Activated T-helper 1 cell treated with anti-CD3 and anti-CD28 coated beads, Interleukin-12 subunit alpha, Interleukin-12 subunit beta, Interleukin-2, Interleukin-4 antibody, amounts not matched to agents 30 ng/mL and 10 ng/mL and 1 ng/mL, durations not matched to agents 14 hours and 24 hours and 36 hours (primary cell): ENCODE measurements at regions not wholly inside any gene's neighbourhood (a gene's known extent, or its start where the extent isn't known, plus 50 kb on each side); places are given as distances from the start of the nearest gene placed in this dataset.

Experiments
- DNase-seq: peaks from one replicate; pipeline ENCODE4 v3.0.0; 2021; ENCODE audit warnings: low spot score
- H3K27ac Mint-ChIP-seq: one replicate; pipeline ENCODE4 v1.8.0; 2021; ENCODE audit warnings: mild to moderate bottlenecking, mixed read lengths
- H3K27me3 Mint-ChIP-seq: one replicate; pipeline ENCODE4 v1.8.0; 2022; ENCODE audit warnings: mild to moderate bottlenecking, moderate library complexity, mixed read lengths; ENCODE audit not compliant: insufficient read depth
- H3K36me3 Mint-ChIP-seq: one replicate; pipeline ENCODE4 v1.8.0; 2021; ENCODE audit warnings: low read depth, mixed read lengths
- H3K4me1 Mint-ChIP-seq: one replicate; pipeline ENCODE4 v1.8.0; 2021; ENCODE audit warnings: low read depth, mixed read lengths
- H3K4me3 Mint-ChIP-seq: one replicate; pipeline ENCODE4 v1.8.0; 2021; ENCODE audit warnings: mild to moderate bottlenecking, moderate library complexity, mixed read lengths
- H3K9me3 Mint-ChIP-seq: one replicate; pipeline ENCODE4 v1.8.0; 2021; ENCODE audit warnings: mixed read lengths
- intact Hi-C: fragments of 100-400 bp; cut with micrococcal nuclease; formaldehyde crosslinking; loops from one replicate; pipeline ENCODE4 v1.15.1; 2024

GRCh38 chr3:146912241-146913015 lies 307.3 kb upstream of the PLSCR5 start:
- no peak overlapping the region for H3K27ac Mint-ChIP-seq
- H3K27me3 Mint-ChIP-seq = no peaks in the 10 kb centered on the region
- H3K9me3 Mint-ChIP-seq = peaks cover 4% of the 10 kb centered on the region
- H3K4me1 Mint-ChIP-seq = no peaks in the 10 kb centered on the region
- intact Hi-C loops = no loop called here
- DNase-seq = no peak
- H3K4me3 Mint-ChIP-seq = no peak overlapping the region
- H3K36me3 Mint-ChIP-seq = no peaks in the 10 kb centered on the region

- no peak overlapping the region for H3K4me3 Mint-ChIP-seq
- H3K9me3 Mint-ChIP-seq = no peaks in the 10 kb centered on the region
- H3K4me1 Mint-ChIP-seq = no peaks in the 10 kb centered on the region
- no peak overlapping the region for H3K27ac Mint-ChIP-seq
- intact Hi-C loops = no loop called here
- no peak for DNase-seq
- no peaks in the 10 kb centered on the region for H3K27me3 Mint-ChIP-seq
- no peaks in the 10 kb centered on the region for H3K36me3 Mint-ChIP-seq
These were observed 298.8 kb upstream of the PLSCR5 start for GRCh38 chr3:146903927-146904326.

GRCh38 chr3:146899171-146899570 lies 294.0 kb upstream of the PLSCR5 start:
- intact Hi-C loops = no loop called here
- H3K4me1 Mint-ChIP-seq = no peaks in the 10 kb centered on the region
- no peak overlapping the region for H3K27ac Mint-ChIP-seq
- no peaks in the 10 kb centered on the region for H3K36me3 Mint-ChIP-seq
- DNase-seq = no peak
- no peak overlapping the region for H3K4me3 Mint-ChIP-seq
- no peaks in the 10 kb centered on the region for H3K27me3 Mint-ChIP-seq
- H3K9me3 Mint-ChIP-seq = no peaks in the 10 kb centered on the region

GRCh38 chr3:146896711-146897110 lies 291.6 kb upstream of the PLSCR5 start:
- H3K36me3 Mint-ChIP-seq = no peaks in the 10 kb centered on the region
- H3K4me1 Mint-ChIP-seq = no peaks in the 10 kb centered on the region

GRCh38 chr3:146895026-146895749 lies 290.0 kb upstream of the PLSCR5 start:
- no peaks in the 10 kb centered on the region for H3K27me3 Mint-ChIP-seq
- H3K9me3 Mint-ChIP-seq = no peaks in the 10 kb centered on the region
- no peak overlapping the region for H3K27ac Mint-ChIP-seq
- H3K4me1 Mint-ChIP-seq = no peaks in the 10 kb centered on the region
- intact Hi-C loops = no loop called here
- no peak overlapping the region for H3K4me3 Mint-ChIP-seq
- H3K36me3 Mint-ChIP-seq = no peaks in the 10 kb centered on the region
- DNase-seq = no peak

More at GRCh38 chr3:146896711-146897110, 291.6 kb upstream of the PLSCR5 start:
- no peak for DNase-seq
- H3K27me3 Mint-ChIP-seq = no peaks in the 10 kb centered on the region
- H3K9me3 Mint-ChIP-seq = no peaks in the 10 kb centered on the region
- H3K27ac Mint-ChIP-seq = no peak overlapping the region
- intact Hi-C loops = no loop called here
- H3K4me3 Mint-ChIP-seq = no peak overlapping the region

GRCh38 chr3:146894406-146894805 lies 289.3 kb upstream of the PLSCR5 start:
- Mint-ChIP-seq H3K4me1 (no peaks in the 10 kb centered on the region), H3K36me3 (no peaks in the 10 kb centered on the region), H3K4me3 (no peak overlapping the region), H3K27ac (no peak overlapping the region), H3K9me3 (no peaks in the 10 kb centered on the region), H3K27me3 (no peaks in the 10 kb centered on the region)
- DNase-seq = no peak
- intact Hi-C loops = no loop called here

- no peaks in the 10 kb centered on the region for H3K4me1 Mint-ChIP-seq
- H3K36me3 Mint-ChIP-seq = no peaks in the 10 kb centered on the region
- H3K27me3 Mint-ChIP-seq = no peaks in the 10 kb centered on the region
- DNase-seq = no peak
- intact Hi-C loops = no loop called here
- H3K9me3 Mint-ChIP-seq = no peaks in the 10 kb centered on the region
- no peak overlapping the region for H3K4me3 Mint-ChIP-seq
- no peak overlapping the region for H3K27ac Mint-ChIP-seq
These were observed 286.9 kb upstream of the PLSCR5 start for GRCh38 chr3:146892041-146892440.

GRCh38 chr3:146889626-146890025 lies 284.5 kb upstream of the PLSCR5 start:
- intact Hi-C loops = no loop called here
- Mint-ChIP-seq H3K4me3 (no peak overlapping the region), H3K9me3 (no peaks in the 10 kb centered on the region), H3K36me3 (no peaks in the 10 kb centered on the region), H3K27me3 (no peaks in the 10 kb centered on the region), H3K4me1 (no peaks in the 10 kb centered on the region), H3K27ac (no peak overlapping the region)
- DNase-seq = no peak

GRCh38 chr3:146888176-146888575 lies 283.0 kb upstream of the PLSCR5 start:
- Mint-ChIP-seq H3K27ac (no peak overlapping the region), H3K9me3 (no peaks in the 10 kb centered on the region), H3K4me3 (no peak overlapping the region), H3K27me3 (no peaks in the 10 kb centered on the region), H3K36me3 (no peaks in the 10 kb centered on the region), H3K4me1 (no peaks in the 10 kb centered on the region)
- intact Hi-C loops = no loop called here
- DNase-seq = no peak

- intact Hi-C loops = no loop called here
- no peaks in the 10 kb centered on the region for H3K4me1 Mint-ChIP-seq
- H3K9me3 Mint-ChIP-seq = no peaks in the 10 kb centered on the region
- no peaks in the 10 kb centered on the region for H3K36me3 Mint-ChIP-seq
- no peak overlapping the region for H3K4me3 Mint-ChIP-seq
- H3K27me3 Mint-ChIP-seq = no peaks in the 10 kb centered on the region
- no peak overlapping the region for H3K27ac Mint-ChIP-seq
- no peak for DNase-seq
These were observed 279.6 kb upstream of the PLSCR5 start for GRCh38 chr3:146884721-146885120.

GRCh38 chr3:146884296-146884695 lies 279.1 kb upstream of the PLSCR5 start:
- Mint-ChIP-seq H3K9me3 (no peaks in the 10 kb centered on the region), H3K4me3 (no peak overlapping the region), H3K27ac (no peak overlapping the region), H3K27me3 (no peaks in the 10 kb centered on the region), H3K4me1 (no peaks in the 10 kb centered on the region), H3K36me3 (no peaks in the 10 kb centered on the region)
- no peak for DNase-seq
- intact Hi-C loops = no loop called here

- H3K36me3 Mint-ChIP-seq = no peaks in the 10 kb centered on the region
- H3K9me3 Mint-ChIP-seq = no peaks in the 10 kb centered on the region
- H3K4me1 Mint-ChIP-seq = no peaks in the 10 kb centered on the region
- no peaks in the 10 kb centered on the region for H3K27me3 Mint-ChIP-seq
- intact Hi-C loops = no loop called here
- DNase-seq = no peak
- H3K4me3 Mint-ChIP-seq = no peak overlapping the region
- no peak overlapping the region for H3K27ac Mint-ChIP-seq
These were observed 278.1 kb upstream of the PLSCR5 start for GRCh38 chr3:146883288-146883687.

GRCh38 chr3:146881966-146882760 lies 277.0 kb upstream of the PLSCR5 start:
- no peak overlapping the region for H3K4me3 Mint-ChIP-seq
- intact Hi-C loops = no loop called here
- H3K27ac Mint-ChIP-seq = no peak overlapping the region
- no peaks in the 10 kb centered on the region for H3K27me3 Mint-ChIP-seq
- no peaks in the 10 kb centered on the region for H3K4me1 Mint-ChIP-seq
- no peaks in the 10 kb centered on the region for H3K36me3 Mint-ChIP-seq
- no peak for DNase-seq
- H3K9me3 Mint-ChIP-seq = no peaks in the 10 kb centered on the region
